A549 (cell line): ENCODE measurements at regions not wholly inside any gene's neighbourhood (a gene's known extent, or its start where the extent isn't known, plus 50 kb on each side); places are given as distances from the start of the nearest gene placed in this dataset.

Experiments used
- ATAC-seq, 2 experiments: fragments of 200-7000 bp in 1 of 2; fragments of >200 bp in 1 of 2; cut with Nextera tagmentation in 1 of 2; cut with Tn5 transposase in 1 of 2; 3 replicates each; pipeline versions ENCODE4 v1.8.0 to v1.9.1; 2018 to 2020; ENCODE audit warnings: mild to moderate bottlenecking in 1 of 2, moderate library complexity in 1 of 2
- CTCF ChIA-PET: fragments of 300-600 bp; sonication (Branson Sonifier 250); formaldehyde crosslinking; extraction: SDS; loops from one replicate; lab custom pipeline; 2021; ENCODE audit warnings: antibody characterized with exemption, inconsistent platforms; lab: Yijun Ruan, JAX
- POLR2A ChIA-PET: fragments of 350-600 bp; formaldehyde crosslinking; extraction: SDS; loops from one replicate; lab custom pipeline; 2021; ENCODE audit warnings: antibody characterized with exemption, inconsistent platforms; lab: Yijun Ruan, JAX
- DNase-seq, 2 experiments: peaks; one replicate each; pipeline versions ENCODE4 v3.0.0 to v3.0.0-alpha.2; 2011 to 2016; ENCODE audit warnings: low read depth in 1 of 2, low spot score in 1 of 2
- FAIRE-seq: peaks from 2 replicates; lab custom pipeline; 2011; peaks lifted over from hg19 to GRCh38; lab: Jason Lieb, UNC
- H3K27ac ChIP-seq, 2 experiments: fragments of >200 bp; sonication (Bioruptor Twin); formaldehyde crosslinking; 3 replicates each; pipeline ENCODE4 v1.5.1; 2016 to 2017
- H3K4me1 ChIP-seq: fragments of >200 bp; sonication (Bioruptor Twin); formaldehyde crosslinking; 3 replicates; pipeline ENCODE4 v1.6.1; 2016
- H3K4me2 ChIP-seq: fragments of >200 bp; sonication (Bioruptor Twin); formaldehyde crosslinking; 3 replicates; pipeline ENCODE4 v1.6.1; 2016
- H3K4me3 ChIP-seq: fragments of >200 bp; sonication (Bioruptor Twin); formaldehyde crosslinking; 3 replicates; pipeline ENCODE4 v1.5.1; 2016
- H3K9me3 ChIP-seq: fragments of >200 bp; sonication (Bioruptor Twin); formaldehyde crosslinking; 3 replicates; pipeline ENCODE4 v1.6.1; 2016
- BCL3 ChIP-seq: fragments of >200 bp; sonication (Bioruptor Twin); formaldehyde crosslinking; IDR thresholded peaks from 3 replicates; pipeline ENCODE4 v1.6.1; 2016
- CBX2 ChIP-seq: fragments of 200-600 bp; sonication (generic); IDR thresholded peaks from 2 replicates; pipeline ENCODE4 v1.6.1; 2016; ENCODE audit warnings: low read depth, mild to moderate bottlenecking, borderline replicate concordance
- CTCF ChIP-seq: fragments of >200 bp; sonication (Bioruptor Twin); formaldehyde crosslinking; IDR thresholded peaks from 3 replicates; pipeline ENCODE4 v1.5.1; 2016
- ESRRA ChIP-seq: fragments of 150-350 bp; IDR thresholded peaks from 2 replicates; pipeline ENCODE4 v1.6.1; 2014; ENCODE audit warnings: mild to moderate bottlenecking, low read length, borderline replicate concordance
- FOSB ChIP-seq: fragments of 250-450 bp; sonication (Bioruptor Pico); IDR thresholded peaks from 2 replicates; pipeline ENCODE4 v1.5.0; 2020; ENCODE audit warnings: mild to moderate bottlenecking, moderate library complexity
- HDAC2 ChIP-seq: fragments of 200-600 bp; sonication (generic); IDR thresholded peaks from 2 replicates; pipeline ENCODE4 v1.6.1; 2016
- HES2 ChIP-seq: fragments of >200 bp; sonication (Bioruptor Twin); formaldehyde crosslinking; IDR thresholded peaks from 2 replicates; pipeline ENCODE4 v1.6.1; 2016
- KDM1A ChIP-seq: fragments of 200-600 bp; sonication (generic); IDR thresholded peaks from 2 replicates; pipeline ENCODE4 v1.6.1; 2016; ENCODE audit warnings: low read depth, mild to moderate bottlenecking
- MYC ChIP-seq: IDR thresholded peaks from 2 replicates; pipeline ENCODE4 v1.6.1; 2012; ENCODE audit warnings: mild to moderate bottlenecking, inconsistent platforms, low read length, improper control_type of control experiment, borderline replicate concordance
- NFE2L2 ChIP-seq: fragments of 150-350 bp; conservative IDR thresholded peaks from 2 replicates; pipeline ENCODE4 v1.6.1; 2014; ENCODE audit warnings: low read length
- NR3C1 ChIP-seq: fragments of >200 bp; sonication (Bioruptor Twin); formaldehyde crosslinking; IDR thresholded peaks from 3 replicates; pipeline ENCODE4 v1.6.1; 2017
- PBX3 ChIP-seq: IDR thresholded peaks from 2 replicates; pipeline ENCODE4 v1.6.1; 2012
- POLR2A ChIP-seq: IDR thresholded peaks from 2 replicates; pipeline ENCODE4 v1.6.1; 2012; ENCODE audit warnings: mild to moderate bottlenecking, low read length
- RAD21 ChIP-seq, 2 experiments: fragments of >200 bp in 1 of 2; sonication (Bioruptor Twin) in 1 of 2; formaldehyde crosslinking in 1 of 2; IDR thresholded peaks in 1 of 2; conservative IDR thresholded peaks in 1 of 2; 2 replicates in 1 of 2; 3 replicates in 1 of 2; pipeline ENCODE4 v1.6.1; 2012 to 2018; ENCODE audit warnings: inconsistent platforms in 1 of 2
- RNF2 ChIP-seq: fragments of 200-600 bp; sonication (generic); IDR thresholded peaks from 2 replicates; pipeline ENCODE4 v1.6.1; 2016; ENCODE audit warnings: low read depth, mild to moderate bottlenecking, antibody characterized with exemption, moderate library complexity, borderline replicate concordance
- SMC3 ChIP-seq: fragments of >200 bp; sonication (Bioruptor Twin); formaldehyde crosslinking; IDR thresholded peaks from 3 replicates; pipeline ENCODE4 v1.6.1; 2018; ENCODE audit warnings: inconsistent platforms
- ZSCAN20 ChIP-seq: fragments of 250-450 bp; sonication (Bioruptor Pico); IDR thresholded peaks from 2 replicates; pipeline ENCODE4 v1.8.0; 2022; ENCODE audit warnings: mild to moderate bottlenecking, moderate library complexity
- WGBS: methylation state at CpG from one replicate; pipeline ENCODE4 v1.1.6; 2017; ENCODE audit errors: missing lambda C conversion rate; 5-methylcytosine and 5-hydroxymethylcytosine counted together

GRCh38 chr18:32566960-32567359, 96.3 kb upstream of the GAREM1 start (continued):
- TF ChIP-seq PBX3: no peak

GRCh38 chr18:32553640-32554365, 83.1 kb upstream of the GAREM1 start:
- no peak for DNase-seq
- CTCF ChIA-PET: interaction anchor here (2.6 to 9.9 kb wide), 3 partner anchors 281 to 398 kb away, joined by 13 to 165 read pairs (median 124); no protein-coding TSS in a partner anchor
- H3K9me3 ChIP-seq: no peaks in the 10 kb centered on the region
- H3K4me3 ChIP-seq: no peak overlapping the region
- WGBS: 41% methylated on average over 3 of the region's 3 CpGs
- H3K27ac ChIP-seq: no peak overlapping the region
- H3K4me2 ChIP-seq: no peak overlapping the region
- no peak for ATAC-seq
- POLR2A ChIA-PET: no interaction called here
- TF ChIP-seq MYC: no peak
- TF ChIP-seq RNF2: no peak
- no peak for TF ChIP-seq SMC3
- no peak for FAIRE-seq
- H3K4me1 ChIP-seq: no peaks in the 10 kb centered on the region

GRCh38 chr18:32553174-32553573, 82.5 kb upstream of the GAREM1 start:
- no peak for ATAC-seq
- no peak for FAIRE-seq

GRCh38 chr18:32552421-32553030, 81.8 kb upstream of the GAREM1 start:
- FAIRE-seq: no peak

More at GRCh38 chr18:32553174-32553573, 82.5 kb upstream of the GAREM1 start:
- no peak overlapping the region for H3K27ac ChIP-seq
- TF ChIP-seq FOSB (no peak), HES2 (no peak), BCL3 (no peak), ZSCAN20 (no peak), POLR2A (no peak), ESRRA (no peak), NR3C1 (no peak), NFE2L2 (no peak), CBX2 (no peak), HDAC2 (no peak), RNF2 (no peak)
- TF ChIP-seq, all 56 proteins: peak for 0
- Histone ChIP-seq H3K9me3 (no peaks in the 10 kb centered on the region), H3K4me3 (no peak overlapping the region), H3K4me1 (no peaks in the 10 kb centered on the region), H3K4me2 (no peak overlapping the region)
- no peak for DNase-seq
- ChIA-PET CTCF (interaction anchor here (1.0 to 9.9 kb wide), 8 partner anchors 9 to 397 kb away, joined by 3 to 165 read pairs (median 4); no protein-coding TSS in a partner anchor), POLR2A (no interaction called here)
- 23% methylated on average over 5 of the region's 5 CpGs for WGBS

More at GRCh38 chr18:32552421-32553030, 81.8 kb upstream of the GAREM1 start:
- Histone ChIP-seq H3K4me3 (no peak overlapping the region), H3K27ac (no peak overlapping the region), H3K4me1 (no peaks in the 10 kb centered on the region), H3K9me3 (no peaks in the 10 kb centered on the region), H3K4me2 (no peak overlapping the region)
- ATAC-seq: peak; percentile 70 to 84; a peak in 5 of 6 replicates
- peak; percentile 34 to 70 for DNase-seq
- 7% methylated on average over 4 of the region's 4 CpGs for WGBS
- TF ChIP-seq SMC3 (peak; percentile 76), KDM1A (no peak), RAD21 (conservative IDR thresholded peaks at IDR 0.05 in 1 of 2, IDR thresholded peaks at IDR 0.05 in 1 of 2) (peak; percentile 58 to 61; a peak in 4 of 5 replicates), CTCF (peak; percentile 55)
- ChIA-PET POLR2A (no interaction called here), CTCF (interaction anchor here (0.6 to 9.9 kb wide), 11 partner anchors 9 to 703 kb away, joined by 3 to 165 read pairs (median 4); no protein-coding TSS in a partner anchor)
